Fibroblast of upper back skin (primary cell): ENCODE measurements at regions not wholly inside any gene's neighbourhood (a gene's known extent, or its start where the extent isn't known, plus 50 kb on each side); places are given as distances from the start of the nearest gene placed in this dataset.

ENCODE experiments used
- DNase-seq: peaks from one replicate; pipeline ENCODE4 v3.0.0-alpha.2; 2013

- no peak for DNase-seq
Observed at GRCh38 chr6:129911732-129912131, 50.6 kb upstream of the TMEM244 start.
